Astrocyte of the spinal cord (primary cell): ENCODE measurements at regions not wholly inside any gene's neighbourhood (a gene's known extent, or its start where the extent isn't known, plus 50 kb on each side); places are given as distances from the start of the nearest gene placed in this dataset.

Experiments used
- DNase-seq: peaks from one replicate; pipeline ENCODE4 v3.0.0; 2011; ENCODE audit warnings: low read depth, low spot score
- H3K4me3 ChIP-seq: 2 replicates; pipeline ENCODE4 v1.5.1; 2011; ENCODE audit warnings: low read depth, mild to moderate bottlenecking, low read length, moderate library complexity
- in situ Hi-C: cut with HindIII; loops from 2 replicates; pipeline ENCODE4 v1.10.0; 2017; ENCODE audit warnings: low sequenced_read_pairs
- TF ChIP-seq, protein P1 (sequence below): IDR thresholded peaks from 2 replicates; pipeline ENCODE4 v1.5.1; 2012; ENCODE audit warnings: low read depth, mild to moderate bottlenecking, low read length, inconsistent platforms

DNA sequence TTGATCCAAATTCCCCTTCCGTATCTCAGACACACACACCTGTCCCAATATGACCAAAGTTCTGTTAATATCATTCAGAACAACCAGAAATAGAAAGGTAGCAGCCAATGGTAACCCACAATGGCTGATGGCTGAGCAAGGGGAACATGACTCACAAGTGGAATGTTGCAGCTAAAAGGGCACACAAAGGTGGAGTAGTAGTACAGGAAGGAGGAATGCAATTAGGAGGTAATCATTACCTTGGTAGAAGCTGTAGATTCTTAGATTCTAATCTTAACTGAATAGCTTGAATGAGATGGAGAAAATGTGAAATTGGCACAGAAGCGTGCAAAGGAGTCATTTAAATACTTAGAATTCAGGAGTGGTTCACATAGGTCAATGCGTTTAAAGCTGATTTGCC lies 347.9 kb downstream of the NR2F2 start:
- in situ Hi-C loops: no loop called here
- TF ChIP-seq, protein P1, sequence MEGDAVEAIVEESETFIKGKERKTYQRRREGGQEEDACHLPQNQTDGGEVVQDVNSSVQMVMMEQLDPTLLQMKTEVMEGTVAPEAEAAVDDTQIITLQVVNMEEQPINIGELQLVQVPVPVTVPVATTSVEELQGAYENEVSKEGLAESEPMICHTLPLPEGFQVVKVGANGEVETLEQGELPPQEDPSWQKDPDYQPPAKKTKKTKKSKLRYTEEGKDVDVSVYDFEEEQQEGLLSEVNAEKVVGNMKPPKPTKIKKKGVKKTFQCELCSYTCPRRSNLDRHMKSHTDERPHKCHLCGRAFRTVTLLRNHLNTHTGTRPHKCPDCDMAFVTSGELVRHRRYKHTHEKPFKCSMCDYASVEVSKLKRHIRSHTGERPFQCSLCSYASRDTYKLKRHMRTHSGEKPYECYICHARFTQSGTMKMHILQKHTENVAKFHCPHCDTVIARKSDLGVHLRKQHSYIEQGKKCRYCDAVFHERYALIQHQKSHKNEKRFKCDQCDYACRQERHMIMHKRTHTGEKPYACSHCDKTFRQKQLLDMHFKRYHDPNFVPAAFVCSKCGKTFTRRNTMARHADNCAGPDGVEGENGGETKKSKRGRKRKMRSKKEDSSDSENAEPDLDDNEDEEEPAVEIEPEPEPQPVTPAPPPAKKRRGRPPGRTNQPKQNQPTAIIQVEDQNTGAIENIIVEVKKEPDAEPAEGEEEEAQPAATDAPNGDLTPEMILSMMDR: no peak
- DNase-seq: no peak
- no peak overlapping the region for H3K4me3 ChIP-seq

DNA sequence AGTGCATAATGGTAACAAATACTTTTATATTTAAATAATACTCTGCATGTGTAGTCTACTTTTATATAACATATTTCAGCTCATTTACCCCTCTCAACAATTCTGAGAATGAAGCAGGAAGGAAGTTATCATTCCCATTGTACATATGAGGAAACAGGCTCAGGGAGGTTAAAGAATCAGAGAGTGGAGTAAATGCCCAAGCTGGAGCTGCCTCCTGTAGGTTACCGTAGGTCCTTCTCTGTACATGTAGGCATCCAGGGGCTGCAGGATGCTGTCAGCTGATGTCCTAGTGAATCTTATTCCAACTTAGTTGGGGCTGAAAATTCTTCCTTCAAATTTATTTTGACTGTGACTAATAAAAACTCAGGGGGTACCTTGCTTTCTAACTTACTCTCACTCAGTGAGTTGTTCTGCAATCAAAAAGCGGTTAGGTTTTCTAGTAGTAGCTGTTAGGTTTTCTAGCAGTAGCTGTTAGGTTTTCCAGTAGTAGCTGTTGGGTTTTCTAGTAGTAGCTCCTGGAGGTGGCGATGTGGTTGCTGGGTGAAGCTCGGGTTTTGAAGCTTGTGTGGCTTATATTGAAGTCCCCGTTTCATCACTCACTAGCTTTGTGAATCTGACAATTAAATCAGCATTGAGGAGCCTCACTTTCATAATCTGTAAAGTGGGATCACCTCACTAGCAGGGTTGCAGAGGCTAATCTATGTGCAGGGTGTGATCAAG lies 357.0 kb downstream of the NR2F2 start:
- H3K4me3 ChIP-seq: no peak overlapping the region
- in situ Hi-C loops: no loop called here
- TF ChIP-seq, protein P1: no peak
- no peak for DNase-seq

DNA sequence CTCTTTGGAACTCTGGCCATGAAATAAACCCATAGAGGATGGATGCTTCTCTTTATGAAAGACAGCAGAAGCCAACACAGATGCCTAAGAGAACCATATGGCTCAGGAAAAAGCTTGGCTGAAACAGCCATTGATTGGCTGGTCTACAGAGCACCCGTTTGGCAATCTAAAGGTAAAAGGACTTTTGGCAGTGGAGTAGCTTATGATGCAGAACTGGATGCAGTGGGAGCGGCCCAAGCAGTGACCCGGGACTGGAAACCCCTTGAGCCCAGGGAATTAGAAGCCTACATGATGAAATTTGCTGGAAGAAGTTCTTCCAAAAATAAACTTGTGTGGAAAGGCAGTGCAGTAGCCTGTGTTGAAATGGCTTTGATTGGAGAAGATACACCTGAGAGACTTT lies 360.2 kb downstream of the NR2F2 start:
- in situ Hi-C loops: no loop called here
- no peak overlapping the region for H3K4me3 ChIP-seq
- TF ChIP-seq, protein P1: no peak
- no peak for DNase-seq

DNA sequence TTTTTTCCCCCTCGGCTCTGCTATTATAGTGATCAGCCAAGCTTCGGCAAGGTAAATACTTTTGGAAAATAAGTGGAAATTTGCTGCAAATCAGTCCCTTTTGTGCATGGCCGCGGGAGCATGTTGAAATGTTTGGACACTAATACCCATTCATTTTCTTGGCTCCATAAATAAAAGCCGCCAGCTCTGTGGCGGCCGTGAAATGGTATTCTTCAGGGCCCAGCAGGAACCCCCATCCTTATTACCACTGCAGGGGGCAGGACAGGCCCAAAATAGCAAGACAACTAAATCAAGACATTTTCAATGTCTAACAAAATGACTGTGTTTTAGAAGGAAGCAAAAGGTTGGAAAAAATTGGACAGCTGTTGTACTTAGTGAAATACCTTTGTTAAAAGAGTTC lies 362.3 kb downstream of the NR2F2 start:
- TF ChIP-seq, protein P1: no peak
- no peak overlapping the region for H3K4me3 ChIP-seq
- no peak for DNase-seq
- in situ Hi-C loops: no loop called here

DNA sequence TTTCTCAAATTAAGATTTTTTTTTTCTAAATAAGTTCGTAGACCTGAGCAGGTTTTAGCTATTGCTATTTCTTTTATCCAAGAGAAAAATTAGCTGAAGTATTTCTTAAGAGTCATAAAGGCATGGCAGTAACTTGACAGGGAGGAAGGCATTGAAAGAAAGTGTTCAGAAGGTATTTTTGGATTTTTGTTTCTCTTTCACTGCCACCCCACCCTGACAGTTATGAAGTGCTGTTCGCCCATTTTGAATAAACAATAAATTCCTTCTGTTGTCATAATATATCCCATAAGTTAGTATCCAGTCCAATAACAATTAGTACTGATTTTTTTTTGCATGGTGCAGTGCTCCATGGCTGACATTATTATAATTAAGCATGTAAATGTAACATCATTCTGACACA lies 363.0 kb downstream of the NR2F2 start:
- TF ChIP-seq, protein P1: no peak
- H3K4me3 ChIP-seq: no peak overlapping the region
- in situ Hi-C loops: no loop called here
- DNase-seq: no peak

DNA sequence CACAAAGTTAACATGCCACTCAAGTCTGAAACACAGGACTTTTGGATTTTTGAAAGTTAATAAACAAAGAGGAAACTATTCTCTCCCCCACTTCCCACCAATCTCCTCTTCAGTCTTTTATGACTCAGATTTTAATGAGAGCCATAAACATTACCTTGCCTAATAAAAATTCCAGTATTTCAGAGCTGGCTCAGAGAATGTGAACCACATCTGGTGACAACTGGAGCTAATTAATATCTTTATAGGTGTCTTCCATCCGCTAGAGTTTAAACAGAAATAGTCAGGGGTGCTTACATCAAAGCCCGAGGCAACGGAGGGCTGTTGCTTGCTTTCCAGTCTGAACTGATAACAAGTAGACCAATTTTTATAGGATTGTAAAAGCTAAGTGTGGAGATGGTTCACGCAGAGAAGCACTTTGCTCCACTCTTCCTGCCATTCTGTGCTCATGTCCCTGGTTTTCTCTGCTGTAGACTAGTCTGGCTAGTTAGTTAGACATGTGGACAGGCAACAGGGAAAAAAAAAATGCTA lies 363.6 kb downstream of the NR2F2 start:
- TF ChIP-seq, protein P1: no peak
- no peak for DNase-seq
- H3K4me3 ChIP-seq: no peak overlapping the region
- in situ Hi-C loops: no loop called here
